GM04503 (cell line): ENCODE measurements at regions not wholly inside any gene's neighbourhood (a gene's known extent, or its start where the extent isn't known, plus 50 kb on each side); places are given as distances from the start of the nearest gene placed in this dataset.
"Not testable (repeated sequence)": the region's sequence is repeated elsewhere in the genome, so short reads cannot be mapped to it uniquely, and the experiment has no call there.

ENCODE experiments used
- DNase-seq: peaks from one replicate; pipeline ENCODE4 v3.0.0-alpha.2; 2012; ENCODE audit warnings: low read depth

- no peak for DNase-seq
Observed at GRCh38 chr6:155850408-155850841, 394.8 kb upstream of the NOX3 start.

GRCh38 chr6:155847711-155848110, 392.1 kb upstream of the NOX3 start:
- DNase-seq, result no peak

- no peak for DNase-seq
Observed at GRCh38 chr6:155837474-155837873, 381.8 kb upstream of the NOX3 start.

GRCh38 chr6:155832596-155832995, 377.0 kb upstream of the NOX3 start:
- no peak for DNase-seq

- DNase-seq, result no peak
Observed at GRCh38 chr6:155830531-155830930, 374.9 kb upstream of the NOX3 start.

- DNase-seq, result no peak
Observed at GRCh38 chr6:155829646-155830045, 374.0 kb upstream of the NOX3 start.

- no peak for DNase-seq
Observed at GRCh38 chr6:155828989-155829388, 373.4 kb upstream of the NOX3 start.

- no peak for DNase-seq
Observed at GRCh38 chr6:155818698-155819097, 363.1 kb upstream of the NOX3 start.

- no peak for DNase-seq
Observed at GRCh38 chr6:155813548-155813947, 357.9 kb upstream of the NOX3 start.

GRCh38 chr6:155807243-155807642, 351.6 kb upstream of the NOX3 start:
- no peak for DNase-seq

- DNase-seq, result no peak
Observed at GRCh38 chr6:155801046-155801445, 345.4 kb upstream of the NOX3 start.

GRCh38 chr6:155798876-155799275, 343.2 kb upstream of the NOX3 start:
- DNase-seq, result not testable (repeated sequence)

- DNase-seq, result no peak
Observed at GRCh38 chr6:155795173-155795796, 339.6 kb upstream of the NOX3 start.

- no peak for DNase-seq
Observed at GRCh38 chr6:155791891-155792290, 336.3 kb upstream of the NOX3 start.

- no peak for DNase-seq
Observed at GRCh38 chr6:155791186-155791585, 335.5 kb upstream of the NOX3 start.

GRCh38 chr6:155787168-155787567, 331.5 kb upstream of the NOX3 start:
- no peak for DNase-seq

- DNase-seq, result no peak
Observed at GRCh38 chr6:155786528-155786927, 330.9 kb upstream of the NOX3 start.

- peak; percentile 11 for DNase-seq
Observed at GRCh38 chr6:155782739-155783459, 327.3 kb upstream of the NOX3 start.

- DNase-seq, result peak; percentile 31
Observed at GRCh38 chr6:155782320-155782731, 326.7 kb upstream of the NOX3 start.

GRCh38 chr6:155779456-155779855, 323.8 kb upstream of the NOX3 start:
- DNase-seq, result no peak

GRCh38 chr6:155778336-155778735, 322.7 kb upstream of the NOX3 start:
- no peak for DNase-seq

GRCh38 chr6:155771822-155772221, 316.2 kb upstream of the NOX3 start:
- DNase-seq, result no peak

- DNase-seq, result no peak
Observed at GRCh38 chr6:155770856-155771255, 315.2 kb upstream of the NOX3 start.

GRCh38 chr6:155770313-155770712, 314.7 kb upstream of the NOX3 start:
- no peak for DNase-seq
